GM12878 (cell line): ENCODE measurements at regions not wholly inside any gene's neighbourhood (a gene's known extent, or its start where the extent isn't known, plus 50 kb on each side); places are given as distances from the start of the nearest gene placed in this dataset.

Experiments used
- ATAC-seq: fragments of 200-7000 bp; cut with Tn5 transposase; 3 replicates; pipeline ENCODE4 v1.9.1; 2020; ENCODE audit warnings: mild to moderate bottlenecking, moderate library complexity
- BruUV-seq: library from RNA; stranded (reverse); fragments of 400-500 nt; replicated peaks from 2 replicates; lab custom pipeline; 2021; lab: Mats Ljungman, UMichigan
- CTCF ChIA-PET: fragments of 300-600 bp; sonication (Branson Sonifier 250); formaldehyde crosslinking; extraction: SDS; loops from one replicate; lab custom pipeline; 2021; ENCODE audit warnings: inconsistent platforms; lab: Yijun Ruan, JAX
- POLR2A ChIA-PET: fragments of 350-600 bp; formaldehyde crosslinking; extraction: SDS; loops from one replicate; lab custom pipeline; 2021; ENCODE audit warnings: inconsistent platforms; lab: Charles Lee
- RAD21 ChIA-PET: fragments of 300-600 bp; sonication (Branson Sonifier 250); formaldehyde crosslinking; loops from one replicate; lab custom pipeline; 2023; ENCODE audit warnings: antibody characterized with exemption; ENCODE audit not compliant: unreplicated experiment; lab: Charles Lee
- SMC1A ChIA-PET: fragments of 300-600 bp; sonication (Branson Sonifier 250); formaldehyde crosslinking; loops from one replicate; lab custom pipeline; 2023; ENCODE audit not compliant: unreplicated experiment, uncharacterized antibody; lab: Charles Lee
- DNase-seq: peaks from one replicate; pipeline ENCODE4 v3.0.0-alpha.2; 2011; ENCODE audit warnings: low read depth, low spot score
- FAIRE-seq: peaks from 3 replicates; lab custom pipeline; 2011; peaks lifted over from hg19 to GRCh38; lab: Jason Lieb, UNC
- H2AFZ ChIP-seq: 2 replicates; pipeline ENCODE4 v1.6.0; 2011; ENCODE audit warnings: low read depth, low read length, control low read depth; ENCODE audit not compliant: control insufficient read depth
- H3K27ac ChIP-seq: 2 replicates; pipeline ENCODE4 v1.5.1; 2011; ENCODE audit warnings: control low read depth; ENCODE audit not compliant: control insufficient read depth, insufficient read depth
- H3K27me3 ChIP-seq, 2 experiments: replicated peaks in 1 of 2; 2 replicates each; pipeline versions ENCODE4 v1.6.0 to v1.6.1; 2011; ENCODE audit warnings: low read length in 1 of 2; ENCODE audit not compliant: control insufficient read depth in 2 of 2, insufficient read depth in 2 of 2
- H3K36me3 ChIP-seq, 2 experiments: 2 replicates each; pipeline ENCODE4 v1.5.1; 2011; ENCODE audit warnings: low read length in 1 of 2; ENCODE audit not compliant: control insufficient read depth in 2 of 2, insufficient read depth in 2 of 2
- H3K4me1 ChIP-seq: 2 replicates; pipeline ENCODE4 v1.6.1; 2011; ENCODE audit warnings: mild to moderate bottlenecking, low read length, moderate library complexity, mixed read lengths; ENCODE audit not compliant: control insufficient read depth, insufficient read depth
- H3K4me2 ChIP-seq: 2 replicates; pipeline ENCODE4 v1.6.0; 2011; ENCODE audit warnings: control low read depth; ENCODE audit not compliant: control insufficient read depth, insufficient read depth
- H3K4me3 ChIP-seq: fragments of 200-600 bp; sonication (generic); 2 replicates; pipeline ENCODE4 v1.5.1; 2016
- H3K79me2 ChIP-seq: 2 replicates; pipeline ENCODE4 v1.6.0; 2011; ENCODE audit warnings: low read length; ENCODE audit not compliant: control insufficient read depth, insufficient read depth
- H3K9ac ChIP-seq: 2 replicates; pipeline ENCODE4 v1.8.0; 2011; ENCODE audit warnings: low read length, control low read depth, mixed read lengths; ENCODE audit not compliant: control insufficient read depth, insufficient read depth
- H3K9me3 ChIP-seq: replicated peaks from 3 replicates; pipeline ENCODE4 v1.5.1; 2011; ENCODE audit warnings: mild to moderate bottlenecking, low read length; ENCODE audit not compliant: control insufficient read depth, insufficient read depth
- H4K20me1 ChIP-seq: 2 replicates; pipeline ENCODE4 v1.6.0; 2011; ENCODE audit not compliant: control insufficient read depth, insufficient read depth
- ATF7 ChIP-seq: fragments of 450-650 bp; IDR thresholded peaks from 2 replicates; pipeline ENCODE4 v1.6.1; 2016; ENCODE audit warnings: low read depth, mild to moderate bottlenecking
- CHD2 ChIP-seq: IDR thresholded peaks from 2 replicates; pipeline ENCODE4 v1.6.1; 2011; ENCODE audit warnings: low read depth, low read length, improper control_type of control experiment, borderline replicate concordance
- HDAC6 ChIP-seq: fragments of 200-600 bp; sonication (generic); IDR thresholded peaks from one replicate; pipeline ENCODE4 v1.8.0; 2017; ENCODE audit warnings: antibody characterized with exemption; ENCODE audit not compliant: unreplicated experiment
- IRF5 ChIP-seq: fragments of 450-650 bp; IDR thresholded peaks from 2 replicates; pipeline ENCODE4 v1.6.1; 2017; ENCODE audit warnings: borderline replicate concordance
- KDM1A ChIP-seq: fragments of 200-600 bp; sonication (generic); IDR thresholded peaks from 2 replicates; pipeline ENCODE4 v1.6.1; 2016; ENCODE audit warnings: borderline replicate concordance
- MLLT1 ChIP-seq: fragments of 450-650 bp; IDR thresholded peaks from 2 replicates; pipeline ENCODE4 v1.6.1; 2016; ENCODE audit warnings: mild to moderate bottlenecking
- NFYB ChIP-seq: IDR thresholded peaks from 2 replicates; pipeline ENCODE4 v1.6.1; 2011; ENCODE audit warnings: low read depth, mild to moderate bottlenecking, low read length, improper control_type of control experiment, moderate library complexity; ENCODE audit not compliant: insufficient read depth
- NRF1 ChIP-seq: conservative IDR thresholded peaks from 2 replicates; pipeline ENCODE4 v1.6.1; 2011; ENCODE audit warnings: mild to moderate bottlenecking, low read depth, low read length, improper control_type of control experiment
- PAX8 ChIP-seq: fragments of 450-650 bp; IDR thresholded peaks from 2 replicates; pipeline ENCODE4 v1.6.1; 2017; ENCODE audit warnings: mild to moderate bottlenecking, moderate library complexity
- SIX5 ChIP-seq: IDR thresholded peaks from 2 replicates; pipeline ENCODE4 v1.6.1; 2011; ENCODE audit warnings: mild to moderate bottlenecking, low read depth, low read length, moderate library complexity; ENCODE audit not compliant: severe bottlenecking
- SMAD1 ChIP-seq: fragments of 450-650 bp; IDR thresholded peaks from 2 replicates; pipeline ENCODE4 v1.6.1; 2018; ENCODE audit warnings: mild to moderate bottlenecking, low read depth; ENCODE audit not compliant: partially characterized antibody
- SMAD5 ChIP-seq: IDR thresholded peaks from 2 replicates; pipeline ENCODE4 v1.6.1; 2016; ENCODE audit warnings: antibody characterized with exemption, low read depth
- SP1 ChIP-seq: IDR thresholded peaks from one replicate; pipeline ENCODE4 v1.6.1; 2011; ENCODE audit warnings: low read depth, low read length
- TCF12 ChIP-seq: IDR thresholded peaks from 2 replicates; pipeline ENCODE4 v1.6.1; 2011; ENCODE audit warnings: low read depth, mild to moderate bottlenecking, low read length
- USF2 ChIP-seq: IDR thresholded peaks from 2 replicates; pipeline ENCODE4 v1.6.1; 2011; ENCODE audit warnings: low read depth, low read length, improper control_type of control experiment, borderline replicate concordance
- ZSCAN29 ChIP-seq: fragments of 450-650 bp; IDR thresholded peaks from 2 replicates; pipeline ENCODE4 v1.6.1; 2017; ENCODE audit warnings: mild to moderate bottlenecking, moderate library complexity
- ZZZ3 ChIP-seq: IDR thresholded peaks from 2 replicates; pipeline ENCODE4 v1.6.1; 2011; ENCODE audit warnings: low read depth; ENCODE audit not compliant: control insufficient read depth, insufficient read length
- in situ Hi-C: fragments of 300-500 bp; cut with MboI; formaldehyde crosslinking; loops from 9 replicates; pipeline ENCODE4 v1.14.3; 2018; ENCODE audit warnings: mixed read lengths
- intact Hi-C: fragments of 100-400 bp; cut with micrococcal nuclease; formaldehyde crosslinking; loops from one replicate; pipeline ENCODE4 v1.14.2; 2022; ENCODE audit not compliant: unreplicated experiment
- TF ChIP-seq, protein P1 (sequence below): fragments of 450-650 bp; IDR thresholded peaks from 2 replicates; pipeline ENCODE4 v1.6.1; 2017; ENCODE audit warnings: antibody characterized with exemption, mild to moderate bottlenecking, moderate library complexity
- TF ChIP-seq, protein P2 (sequence below): IDR thresholded peaks from 2 replicates; pipeline ENCODE4 v1.6.1; 2012; ENCODE audit warnings: low read depth, low read length, improper control_type of control experiment

- CTCF ChIA-PET: interaction anchor here (0.6 kb wide), 1 partner anchor 366 kb away, joined by 3 read pairs; no protein-coding TSS in a partner anchor
- RAD21 ChIA-PET: interaction anchor here (0.6 kb wide), 1 partner anchor 116 kb away, joined by 3 read pairs; no protein-coding TSS in a partner anchor
- DNase-seq: no peak
- Histone ChIP-seq H3K4me3 (no peak overlapping the region), H3K36me3 (no peaks in the 10 kb centered on the region), H3K4me1 (no peaks in the 10 kb centered on the region), H3K9me3 (no peaks in the 10 kb centered on the region), H2AFZ (no peak overlapping the region), H3K27me3 (no peaks in the 10 kb centered on the region), H3K79me2 (no peaks in the 10 kb centered on the region), H3K9ac (no peak overlapping the region), H3K4me2 (no peak overlapping the region), H3K27ac (no peak overlapping the region), H4K20me1 (no peaks in the 10 kb centered on the region)
- SMC1A ChIA-PET: no interaction called here
- in situ Hi-C loops: no loop called here
- ATAC-seq: no peak
- POLR2A ChIA-PET: no interaction called here
- intact Hi-C loops: loop anchor here (10.0 kb wide), 1 partner anchor 295 kb away; no protein-coding TSS in a partner anchor
- FAIRE-seq: no peak
- no TSS peak for BruUV-seq
- no peak for TF ChIP-seq USF2
- TF ChIP-seq PAX8: no peak
- no peak for TF ChIP-seq CHD2
- no peak for TF ChIP-seq MLLT1
- TF ChIP-seq ATF7: no peak
- TF ChIP-seq NFYB: no peak
- no peak for TF ChIP-seq TCF12
- TF ChIP-seq SIX5: no peak
- TF ChIP-seq SMAD5: no peak
- no peak for TF ChIP-seq ZZZ3
- no peak for TF ChIP-seq KDM1A
- TF ChIP-seq SP1: no peak
- no peak for TF ChIP-seq ZSCAN29
- TF ChIP-seq, protein P1, sequence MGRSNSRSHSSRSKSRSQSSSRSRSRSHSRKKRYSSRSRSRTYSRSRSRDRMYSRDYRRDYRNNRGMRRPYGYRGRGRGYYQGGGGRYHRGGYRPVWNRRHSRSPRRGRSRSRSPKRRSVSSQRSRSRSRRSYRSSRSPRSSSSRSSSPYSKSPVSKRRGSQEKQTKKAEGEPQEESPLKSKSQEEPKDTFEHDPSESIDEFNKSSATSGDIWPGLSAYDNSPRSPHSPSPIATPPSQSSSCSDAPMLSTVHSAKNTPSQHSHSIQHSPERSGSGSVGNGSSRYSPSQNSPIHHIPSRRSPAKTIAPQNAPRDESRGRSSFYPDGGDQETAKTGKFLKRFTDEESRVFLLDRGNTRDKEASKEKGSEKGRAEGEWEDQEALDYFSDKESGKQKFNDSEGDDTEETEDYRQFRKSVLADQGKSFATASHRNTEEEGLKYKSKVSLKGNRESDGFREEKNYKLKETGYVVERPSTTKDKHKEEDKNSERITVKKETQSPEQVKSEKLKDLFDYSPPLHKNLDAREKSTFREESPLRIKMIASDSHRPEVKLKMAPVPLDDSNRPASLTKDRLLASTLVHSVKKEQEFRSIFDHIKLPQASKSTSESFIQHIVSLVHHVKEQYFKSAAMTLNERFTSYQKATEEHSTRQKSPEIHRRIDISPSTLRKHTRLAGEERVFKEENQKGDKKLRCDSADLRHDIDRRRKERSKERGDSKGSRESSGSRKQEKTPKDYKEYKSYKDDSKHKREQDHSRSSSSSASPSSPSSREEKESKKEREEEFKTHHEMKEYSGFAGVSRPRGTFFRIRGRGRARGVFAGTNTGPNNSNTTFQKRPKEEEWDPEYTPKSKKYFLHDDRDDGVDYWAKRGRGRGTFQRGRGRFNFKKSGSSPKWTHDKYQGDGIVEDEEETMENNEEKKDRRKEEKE: no peak
- no peak for TF ChIP-seq HDAC6
- no peak for TF ChIP-seq NRF1
- no peak for TF ChIP-seq SMAD1
- no peak for TF ChIP-seq IRF5
- TF ChIP-seq, protein P2, sequence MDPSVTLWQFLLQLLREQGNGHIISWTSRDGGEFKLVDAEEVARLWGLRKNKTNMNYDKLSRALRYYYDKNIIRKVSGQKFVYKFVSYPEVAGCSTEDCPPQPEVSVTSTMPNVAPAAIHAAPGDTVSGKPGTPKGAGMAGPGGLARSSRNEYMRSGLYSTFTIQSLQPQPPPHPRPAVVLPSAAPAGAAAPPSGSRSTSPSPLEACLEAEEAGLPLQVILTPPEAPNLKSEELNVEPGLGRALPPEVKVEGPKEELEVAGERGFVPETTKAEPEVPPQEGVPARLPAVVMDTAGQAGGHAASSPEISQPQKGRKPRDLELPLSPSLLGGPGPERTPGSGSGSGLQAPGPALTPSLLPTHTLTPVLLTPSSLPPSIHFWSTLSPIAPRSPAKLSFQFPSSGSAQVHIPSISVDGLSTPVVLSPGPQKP: no peak
Observed at GRCh38 chr4:31009926-31010325, 289.8 kb downstream of the PCDH7 start.
